CD4-positive, alpha-beta T cell (primary cell): ENCODE measurements at regions not wholly inside any gene's neighbourhood (a gene's known extent, or its start where the extent isn't known, plus 50 kb on each side); places are given as distances from the start of the nearest gene placed in this dataset.

Experiments used
- ATAC-seq: fragments of 200-7000 bp; cut with Tn5 transposase; one replicate; pipeline ENCODE4 v1.10.0; 2022; ENCODE audit warnings: mild to moderate bottlenecking; ENCODE audit not compliant: poor library complexity
- CTCF ChIA-PET: fragments of 350-600 bp; sonication (Branson Sonifier 250); formaldehyde crosslinking; loops from one replicate; lab custom pipeline; 2021; ENCODE audit warnings: antibody characterized with exemption, inconsistent platforms; lab: Charles Lee
- POLR2A ChIA-PET: fragments of 350-600 bp; sonication (Branson Sonifier 250); formaldehyde crosslinking; loops from one replicate; lab custom pipeline; 2021; ENCODE audit warnings: antibody characterized with exemption, inconsistent platforms; lab: Charles Lee
- DNase-seq, 14 experiments: peaks; one replicate each; pipeline ENCODE4 v3.0.0-alpha.2; 2013 to 2020; ENCODE audit warnings: mixed read lengths in 2 of 14
- H3K27ac ChIP-seq, 2 donors: one replicate each; pipeline versions ENCODE4 v1.5.1 to v1.7.0; 2013; ENCODE audit warnings: low read length in 2 of 2, low read depth in 1 of 2, mild to moderate bottlenecking in 1 of 2
- H3K27me3 ChIP-seq, 2 experiments: 1 replicate in 1 of 2; 2 replicates in 1 of 2; pipeline versions ENCODE4 v1.6.1 to v1.7.0; 2013; ENCODE audit warnings: low read length in 2 of 2, control low read depth in 1 of 2, mild to moderate bottlenecking in 1 of 2, moderate library complexity in 1 of 2; ENCODE audit not compliant: insufficient read depth in 2 of 2, control insufficient read depth in 1 of 2
- H3K36me3 ChIP-seq: one replicate; pipeline ENCODE4 v1.6.1; 2013; ENCODE audit warnings: low read length, control low read depth; ENCODE audit not compliant: insufficient read depth
- H3K4me1 ChIP-seq: one replicate; pipeline ENCODE4 v1.6.1; 2013; ENCODE audit warnings: low read length, control low read depth; ENCODE audit not compliant: insufficient read depth
- H3K4me3 ChIP-seq: one replicate; pipeline ENCODE4 v1.5.1; 2013; ENCODE audit warnings: mild to moderate bottlenecking, low read length, moderate library complexity
- H3K9me3 ChIP-seq, 2 experiments: 1 replicate in 1 of 2; 2 replicates in 1 of 2; pipeline versions ENCODE4 v1.6.1 to v1.7.0; 2013; ENCODE audit warnings: low read length in 2 of 2, mild to moderate bottlenecking in 2 of 2, control low read depth in 1 of 2, moderate library complexity in 1 of 2; ENCODE audit not compliant: control insufficient read depth in 1 of 2, insufficient read depth in 1 of 2
- H3K27ac Mint-ChIP-seq: one replicate; pipeline ENCODE4 v1.8.0; 2020; ENCODE audit warnings: mixed read lengths
- H3K27me3 Mint-ChIP-seq: one replicate; pipeline ENCODE4 v1.8.0; 2021; ENCODE audit warnings: mixed read lengths
- H3K36me3 Mint-ChIP-seq: one replicate; pipeline ENCODE4 v1.8.0; 2021; ENCODE audit warnings: low read depth, mixed read lengths
- H3K4me1 Mint-ChIP-seq: one replicate; pipeline ENCODE4 v1.8.0; 2021; ENCODE audit warnings: low read depth, mixed read lengths
- H3K4me3 Mint-ChIP-seq: one replicate; pipeline ENCODE4 v1.8.0; 2020; ENCODE audit warnings: mild to moderate bottlenecking, mixed read lengths
- H3K9me3 Mint-ChIP-seq: one replicate; pipeline ENCODE4 v1.8.0; 2020; ENCODE audit warnings: mixed read lengths
- CTCF ChIP-seq: fragments of 200-600 bp; IDR thresholded peaks from one replicate; pipeline ENCODE4 v1.8.0; 2022; ENCODE audit warnings: antibody characterized with exemption, mild to moderate bottlenecking
- intact Hi-C, 2 experiments: fragments of 100-400 bp; cut with DNase I in 1 of 2; cut with micrococcal nuclease in 1 of 2; formaldehyde crosslinking; loops; one replicate each; pipeline versions ENCODE4 v1.15.1 to v1.9.0; 2023 to 2025; cut with DNase I, micrococcal nuclease

GRCh38 chr13:70580825-70581224, 472.6 kb upstream of the KLHL1 start:
- no peak overlapping the region for H3K4me3 Mint-ChIP-seq
- CTCF ChIA-PET = no interaction called here
- no peaks in the 10 kb centered on the region for H3K9me3 Mint-ChIP-seq
- ATAC-seq = no peak
- TF ChIP-seq CTCF = no peak
- Histone ChIP-seq H3K27me3 (no peaks in the 10 kb centered on the region), H3K9me3 (peaks cover 0 to 4% of the 10 kb centered on the region in 2 experiments), H3K27ac (no peak overlapping the region), H3K36me3 (no peaks in the 10 kb centered on the region), H3K4me3 (no peak overlapping the region), H3K4me1 (no peaks in the 10 kb centered on the region)
- H3K36me3 Mint-ChIP-seq = no peaks in the 10 kb centered on the region
- POLR2A ChIA-PET = no interaction called here
- intact Hi-C loops = no loop called here
- no peaks in the 10 kb centered on the region for H3K4me1 Mint-ChIP-seq
- no peak overlapping the region for H3K27ac Mint-ChIP-seq
- no peak for DNase-seq
- H3K27me3 Mint-ChIP-seq = no peaks in the 10 kb centered on the region

GRCh38 chr13:70579941-70580340, 471.7 kb upstream of the KLHL1 start:
- H3K27me3 Mint-ChIP-seq = no peaks in the 10 kb centered on the region
- no peak for ATAC-seq
- H3K36me3 Mint-ChIP-seq = no peaks in the 10 kb centered on the region
- no peaks in the 10 kb centered on the region for H3K27me3 ChIP-seq
- no peak overlapping the region for H3K27ac Mint-ChIP-seq
- H3K9me3 Mint-ChIP-seq = no peaks in the 10 kb centered on the region
- no peak overlapping the region for H3K4me3 ChIP-seq
- TF ChIP-seq CTCF = no peak
- no peak for DNase-seq
- CTCF ChIA-PET = no interaction called here
- H3K4me3 Mint-ChIP-seq = no peak overlapping the region
- no peaks in the 10 kb centered on the region for H3K4me1 ChIP-seq
- H3K36me3 ChIP-seq = no peaks in the 10 kb centered on the region
- H3K9me3 ChIP-seq = peaks cover 0 to 4% of the 10 kb centered on the region in 2 experiments
- H3K4me1 Mint-ChIP-seq = no peaks in the 10 kb centered on the region
- POLR2A ChIA-PET = no interaction called here
- no peak overlapping the region for H3K27ac ChIP-seq
- intact Hi-C loops = no loop called here

- H3K9me3 ChIP-seq = no peaks in the 10 kb centered on the region
- no peak overlapping the region for H3K27ac Mint-ChIP-seq
- no peak overlapping the region for H3K4me3 Mint-ChIP-seq
- no peaks in the 10 kb centered on the region for H3K27me3 ChIP-seq
- no peak overlapping the region for H3K4me3 ChIP-seq
- ChIA-PET POLR2A (no interaction called here), CTCF (no interaction called here)
- H3K4me1 ChIP-seq = no peaks in the 10 kb centered on the region
- intact Hi-C loops = no loop called here
- DNase-seq (no peak), ATAC-seq (no peak)
- no peaks in the 10 kb centered on the region for H3K9me3 Mint-ChIP-seq
- H3K27me3 Mint-ChIP-seq = no peaks in the 10 kb centered on the region
- H3K36me3 Mint-ChIP-seq = no peaks in the 10 kb centered on the region
- no peak overlapping the region for H3K27ac ChIP-seq
- no peak for TF ChIP-seq CTCF
- no peaks in the 10 kb centered on the region for H3K36me3 ChIP-seq
- no peaks in the 10 kb centered on the region for H3K4me1 Mint-ChIP-seq
These were observed 463.0 kb upstream of the KLHL1 start for GRCh38 chr13:70571221-70571620.
